Osteoblast (primary cell): ENCODE measurements at regions not wholly inside any gene's neighbourhood (a gene's known extent, or its start where the extent isn't known, plus 50 kb on each side); places are given as distances from the start of the nearest gene placed in this dataset.

Experiments
- DNase-seq: peaks from one replicate; pipeline ENCODE4 v3.0.0; 2011; ENCODE audit warnings: low spot score, mixed read lengths; ENCODE audit not compliant: insufficient read length; ENCODE audit errors: missing footprints
- H2AFZ ChIP-seq: 2 replicates; pipeline ENCODE4 v1.6.0; 2011; ENCODE audit warnings: mild to moderate bottlenecking, low read length
- H3K27ac ChIP-seq: 2 replicates; pipeline ENCODE4 v1.5.1; 2011; ENCODE audit warnings: mild to moderate bottlenecking, low read depth, low read length, moderate library complexity
- H3K27me3 ChIP-seq: 2 replicates; pipeline ENCODE4 v1.6.0; 2012; ENCODE audit warnings: mild to moderate bottlenecking, control low read depth, inconsistent platforms, low read length, moderate library complexity; ENCODE audit not compliant: insufficient read depth
- H3K36me3 ChIP-seq: 2 replicates; pipeline ENCODE4 v1.5.1; 2011; ENCODE audit warnings: mild to moderate bottlenecking, low read length, control low read depth, moderate library complexity; ENCODE audit not compliant: insufficient read depth
- H3K4me1 ChIP-seq: 2 replicates; pipeline ENCODE4 v1.5.1; 2011; ENCODE audit warnings: mild to moderate bottlenecking, low read length, control low read depth, moderate library complexity; ENCODE audit not compliant: insufficient read depth
- H3K4me2 ChIP-seq: 2 replicates; pipeline ENCODE4 v1.6.0; 2011; ENCODE audit warnings: mild to moderate bottlenecking, low read length; ENCODE audit not compliant: insufficient read depth
- H3K4me3 ChIP-seq: fragments of 200-600 bp; sonication (generic); 3 replicates; pipeline ENCODE4 v1.5.1; 2012; ENCODE audit warnings: mild to moderate bottlenecking, low read length, inconsistent platforms; ENCODE audit not compliant: insufficient read depth
- H3K79me2 ChIP-seq: 2 replicates; pipeline ENCODE4 v1.6.0; 2012; ENCODE audit warnings: mild to moderate bottlenecking, low read length, control low read depth, inconsistent platforms; ENCODE audit not compliant: insufficient read depth
- H3K9me3 ChIP-seq: 2 replicates; pipeline ENCODE4 v1.5.1; 2011; ENCODE audit warnings: low read depth, low read length, control low read depth
- H4K20me1 ChIP-seq: 2 replicates; pipeline ENCODE4 v1.6.0; 2012; ENCODE audit warnings: mild to moderate bottlenecking, low read length, control low read depth; ENCODE audit not compliant: insufficient read depth
- TF ChIP-seq, protein P1 (sequence below): IDR thresholded peaks from 2 replicates; pipeline ENCODE4 v1.5.1; 2011; ENCODE audit warnings: mild to moderate bottlenecking, low read depth, low read length, moderate library complexity; ENCODE audit errors: extremely low read depth

DNA sequence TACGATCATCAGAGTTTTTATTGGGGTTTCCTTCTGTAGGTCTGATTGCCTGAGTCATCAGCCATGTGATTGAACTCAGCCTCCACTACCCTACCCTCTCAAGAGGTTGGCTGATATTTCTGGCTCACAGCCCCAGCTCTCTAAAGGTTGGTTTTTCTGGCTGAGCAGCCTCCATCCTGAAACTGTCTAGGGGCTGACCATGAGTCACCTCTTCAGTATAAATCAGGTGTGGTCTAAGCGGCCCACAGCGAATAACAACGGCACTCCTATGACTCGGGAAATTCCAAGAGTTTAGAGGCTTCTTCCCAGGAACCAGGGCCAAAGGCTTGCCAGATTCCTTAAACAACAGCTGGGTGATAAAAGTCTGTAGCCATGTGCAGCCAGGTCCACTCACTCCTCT is 115.5 kb downstream of the SOD2 start:
- no peak for DNase-seq
- TF ChIP-seq, protein P1, sequence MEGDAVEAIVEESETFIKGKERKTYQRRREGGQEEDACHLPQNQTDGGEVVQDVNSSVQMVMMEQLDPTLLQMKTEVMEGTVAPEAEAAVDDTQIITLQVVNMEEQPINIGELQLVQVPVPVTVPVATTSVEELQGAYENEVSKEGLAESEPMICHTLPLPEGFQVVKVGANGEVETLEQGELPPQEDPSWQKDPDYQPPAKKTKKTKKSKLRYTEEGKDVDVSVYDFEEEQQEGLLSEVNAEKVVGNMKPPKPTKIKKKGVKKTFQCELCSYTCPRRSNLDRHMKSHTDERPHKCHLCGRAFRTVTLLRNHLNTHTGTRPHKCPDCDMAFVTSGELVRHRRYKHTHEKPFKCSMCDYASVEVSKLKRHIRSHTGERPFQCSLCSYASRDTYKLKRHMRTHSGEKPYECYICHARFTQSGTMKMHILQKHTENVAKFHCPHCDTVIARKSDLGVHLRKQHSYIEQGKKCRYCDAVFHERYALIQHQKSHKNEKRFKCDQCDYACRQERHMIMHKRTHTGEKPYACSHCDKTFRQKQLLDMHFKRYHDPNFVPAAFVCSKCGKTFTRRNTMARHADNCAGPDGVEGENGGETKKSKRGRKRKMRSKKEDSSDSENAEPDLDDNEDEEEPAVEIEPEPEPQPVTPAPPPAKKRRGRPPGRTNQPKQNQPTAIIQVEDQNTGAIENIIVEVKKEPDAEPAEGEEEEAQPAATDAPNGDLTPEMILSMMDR = no peak
- Histone ChIP-seq H3K27me3 (no peaks in the 10 kb centered on the region), H4K20me1 (no peaks in the 10 kb centered on the region), H3K4me2 (no peak overlapping the region), H2AFZ (no peak overlapping the region), H3K79me2 (no peaks in the 10 kb centered on the region), H3K4me1 (no peaks in the 10 kb centered on the region), H3K4me3 (no peak overlapping the region), H3K36me3 (no peaks in the 10 kb centered on the region), H3K9me3 (no peaks in the 10 kb centered on the region), H3K27ac (no peak overlapping the region)

DNA sequence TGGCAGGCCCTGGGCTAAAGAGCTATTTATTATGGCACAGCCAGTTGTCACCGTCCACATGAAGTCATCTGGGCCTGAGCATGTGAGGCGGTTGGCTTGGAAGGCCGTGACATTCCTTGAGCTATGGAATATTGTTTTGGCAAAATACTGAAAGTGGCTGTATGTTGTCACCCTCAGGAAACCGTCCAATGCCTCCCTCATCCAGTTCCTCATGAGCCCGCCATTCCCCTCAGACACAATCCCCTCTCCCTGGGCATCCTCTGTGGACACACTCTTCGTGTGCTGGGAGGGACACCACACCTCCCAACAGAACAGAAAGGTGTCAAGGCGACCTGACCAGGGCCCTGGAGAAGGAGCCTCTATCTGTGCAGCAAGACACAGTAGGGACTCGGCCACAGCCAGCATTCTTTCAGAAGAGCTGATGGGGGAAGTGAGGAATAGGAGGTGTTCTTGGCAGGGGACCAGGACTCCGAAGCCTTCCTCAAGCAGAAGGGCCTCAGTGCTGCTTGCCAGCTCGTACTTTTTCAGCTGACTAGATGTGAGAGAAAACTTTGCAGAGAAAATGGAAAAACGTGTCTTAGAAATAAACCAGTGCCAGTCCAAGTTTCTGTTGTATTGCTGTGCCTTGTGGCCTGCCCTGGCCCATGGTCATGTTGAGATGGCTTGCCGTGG is 120.5 kb downstream of the SOD2 start:
- Histone ChIP-seq H3K36me3 (no peaks in the 10 kb centered on the region), H3K79me2 (no peaks in the 10 kb centered on the region), H2AFZ (no peak overlapping the region), H3K27ac (no peak overlapping the region), H3K4me3 (no peak overlapping the region), H3K9me3 (peaks cover 6% of the 10 kb centered on the region), H3K27me3 (no peaks in the 10 kb centered on the region), H3K4me2 (no peak overlapping the region), H3K4me1 (no peaks in the 10 kb centered on the region), H4K20me1 (no peaks in the 10 kb centered on the region)
- TF ChIP-seq, protein P1 = no peak
- no peak for DNase-seq

DNA sequence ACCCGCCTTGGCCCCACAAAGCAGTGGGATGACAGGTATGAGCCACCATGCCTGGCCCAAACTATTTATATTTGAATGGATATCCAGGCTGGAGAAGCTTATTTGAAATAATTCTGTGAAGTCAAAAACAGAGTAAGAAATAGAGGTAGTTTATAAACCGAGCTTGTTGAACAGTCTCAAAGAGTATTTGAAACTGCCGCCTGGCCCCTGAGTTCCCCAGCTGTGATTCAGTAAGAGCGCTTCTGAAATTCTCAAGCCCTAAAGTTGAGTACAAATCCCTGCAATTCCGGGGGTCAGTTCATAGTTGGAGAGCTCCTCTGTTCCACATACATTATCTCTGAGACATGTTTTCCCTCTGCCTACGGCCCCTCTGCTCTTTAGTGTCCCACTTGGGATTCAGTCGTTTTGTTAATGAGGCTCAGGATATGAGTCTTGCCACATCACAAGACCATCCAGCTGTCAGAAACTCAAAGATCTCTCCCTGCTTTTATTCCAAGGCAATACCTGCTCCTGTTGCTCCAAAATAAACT is 127.8 kb downstream of the SOD2 start:
- H2AFZ ChIP-seq = no peak overlapping the region
- TF ChIP-seq, protein P1 = no peak
- no peaks in the 10 kb centered on the region for H3K4me1 ChIP-seq
- no peaks in the 10 kb centered on the region for H3K79me2 ChIP-seq
- no peaks in the 10 kb centered on the region for H3K36me3 ChIP-seq
- H4K20me1 ChIP-seq = no peaks in the 10 kb centered on the region
- peaks cover 6% of the 10 kb centered on the region for H3K9me3 ChIP-seq
- H3K4me3 ChIP-seq = no peak overlapping the region
- H3K27me3 ChIP-seq = no peaks in the 10 kb centered on the region
- H3K4me2 ChIP-seq = no peak overlapping the region
- DNase-seq = no peak
- no peak overlapping the region for H3K27ac ChIP-seq

DNA sequence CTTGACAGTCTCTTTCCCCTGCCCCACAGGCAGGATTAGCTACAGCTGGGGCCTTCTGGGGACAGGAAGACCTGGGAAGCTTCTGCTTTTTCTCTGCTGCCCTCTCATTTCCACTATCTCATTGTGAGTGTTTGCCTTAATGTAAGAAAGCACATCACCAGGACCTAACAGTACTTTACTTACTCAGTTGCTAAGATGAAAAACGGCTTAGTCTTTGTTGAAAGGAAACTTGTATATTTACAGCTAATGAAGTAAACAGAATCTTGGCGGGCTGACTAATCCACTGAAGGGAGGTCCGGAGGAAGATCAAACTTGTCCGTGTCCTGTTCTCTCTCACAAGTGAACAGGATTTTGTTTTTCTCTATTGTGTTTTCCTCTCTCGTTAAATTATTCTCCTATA is 128.6 kb downstream of the SOD2 start:
- no peaks in the 10 kb centered on the region for H3K27me3 ChIP-seq
- no peaks in the 10 kb centered on the region for H3K79me2 ChIP-seq
- no peaks in the 10 kb centered on the region for H3K36me3 ChIP-seq
- H3K9me3 ChIP-seq = peaks cover 4% of the 10 kb centered on the region
- H3K27ac ChIP-seq = no peak overlapping the region
- no peak for DNase-seq
- H3K4me2 ChIP-seq = no peak overlapping the region
- no peaks in the 10 kb centered on the region for H3K4me1 ChIP-seq
- H3K4me3 ChIP-seq = no peak overlapping the region
- no peak overlapping the region for H2AFZ ChIP-seq
- TF ChIP-seq, protein P1 = no peak
- H4K20me1 ChIP-seq = no peaks in the 10 kb centered on the region
